H1 (cell line): ENCODE measurements at regions not wholly inside any gene's neighbourhood (a gene's known extent, or its start where the extent isn't known, plus 50 kb on each side); places are given as distances from the start of the nearest gene placed in this dataset.

Experiments
- ATF3 ChIP-seq: IDR thresholded peaks from 2 replicates; pipeline ENCODE4 v1.6.1; 2011; ENCODE audit warnings: low read depth, mild to moderate bottlenecking, low read length; ENCODE audit not compliant: insufficient read depth
- CHD1 ChIP-seq: IDR thresholded peaks from 2 replicates; pipeline ENCODE4 v1.6.1; 2012; ENCODE audit warnings: low read depth, low read length, improper control_type of control experiment
- CTCF ChIP-seq, 3 experiments: IDR thresholded peaks; 1 replicate in 2 of 3; 2 replicates in 1 of 3; pipeline versions ENCODE4 v1.5.1 to v1.6.1; 2011; ENCODE audit warnings: low read length in 3 of 3, mild to moderate bottlenecking in 3 of 3, inconsistent platforms in 2 of 3, low read depth in 1 of 3, moderate library complexity in 1 of 3; ENCODE audit not compliant: insufficient read depth in 1 of 3; ENCODE audit errors: control extremely low read depth in 1 of 3
- HDAC2 ChIP-seq, 2 experiments: fragments of 300-600 bp in 1 of 2; sonication (generic) in 1 of 2; IDR thresholded peaks; 2 replicates each; pipeline ENCODE4 v1.6.1; 2011 to 2012; ENCODE audit warnings: low read depth in 2 of 2, low read length in 2 of 2, mild to moderate bottlenecking in 2 of 2, moderate library complexity in 2 of 2, borderline replicate concordance in 1 of 2, inconsistent platforms in 1 of 2
- JUN ChIP-seq: IDR thresholded peaks from 2 replicates; pipeline ENCODE4 v1.6.1; 2011; ENCODE audit warnings: low read depth, mild to moderate bottlenecking, improper control_type of control experiment, low read length
- MAX ChIP-seq: IDR thresholded peaks from 2 replicates; pipeline ENCODE4 v1.6.1; 2012; ENCODE audit warnings: inconsistent platforms
- NANOG ChIP-seq: IDR thresholded peaks from 2 replicates; pipeline ENCODE4 v1.6.1; 2011; ENCODE audit warnings: low read length, low read depth, mild to moderate bottlenecking, inconsistent platforms; ENCODE audit not compliant: insufficient read depth, poor library complexity, severe bottlenecking
- NRF1 ChIP-seq: IDR thresholded peaks from 2 replicates; pipeline ENCODE4 v1.6.1; 2011; ENCODE audit warnings: mild to moderate bottlenecking, low read depth, low read length, improper control_type of control experiment
- POLR2A ChIP-seq, 2 experiments: IDR thresholded peaks; 1 replicate in 1 of 2; 2 replicates in 1 of 2; pipeline ENCODE4 v1.6.1; 2011; ENCODE audit warnings: low read depth in 2 of 2, low read length in 2 of 2, mild to moderate bottlenecking in 2 of 2; ENCODE audit errors: control extremely low read depth in 1 of 2
- RAD21 ChIP-seq, 2 experiments: IDR thresholded peaks in 1 of 2; conservative IDR thresholded peaks in 1 of 2; 2 replicates each; pipeline ENCODE4 v1.6.1; 2011; ENCODE audit warnings: low read depth in 2 of 2, low read length in 2 of 2, improper control_type of control experiment in 1 of 2, inconsistent platforms in 1 of 2, mild to moderate bottlenecking in 1 of 2, moderate library complexity in 1 of 2
- RBBP5 ChIP-seq: IDR thresholded peaks from 2 replicates; pipeline ENCODE4 v1.7.1; 2012; ENCODE audit warnings: low read depth, mild to moderate bottlenecking, inconsistent platforms, low read length, moderate library complexity, borderline replicate concordance
- RFX5 ChIP-seq: IDR thresholded peaks from 2 replicates; pipeline ENCODE4 v1.6.1; 2011; ENCODE audit warnings: low read depth, low read length, improper control_type of control experiment, borderline replicate concordance
- TAF7 ChIP-seq: optimal IDR thresholded peaks from 2 replicates; pipeline ENCODE3; 2011; ENCODE audit warnings: low read depth, mild to moderate bottlenecking, inconsistent platforms, low read length, moderate library complexity, borderline replicate concordance

GRCh38 chrX:16416588-16416987 is 233.4 kb upstream of the S100G start:
- TF ChIP-seq CTCF (IDR thresholded peaks at IDR 0.05; ENCODE audit: control extremely low read depth in 1 of 3, insufficient read depth in 1 of 3, low read depth in 1 of 3, low read length in 3 of 3) (no peak), JUN (no peak), MAX (no peak), TAF7 (no peak), NANOG (no peak), HDAC2 (IDR thresholded peaks at IDR 0.05; ENCODE audit: borderline replicate concordance in 1 of 2, low read depth in 2 of 2, low read length in 2 of 2) (no peak), RAD21 (IDR thresholded peaks at IDR 0.05 in 1 of 2, conservative IDR thresholded peaks at IDR 0.05 in 1 of 2; ENCODE audit: low read depth in 2 of 2, low read length in 2 of 2) (no peak), RBBP5 (no peak), NRF1 (no peak), POLR2A (IDR thresholded peaks at IDR 0.05; ENCODE audit: control extremely low read depth in 1 of 2, low read depth in 2 of 2, low read length in 2 of 2) (no peak), RFX5 (no peak), ATF3 (no peak), CHD1 (no peak)
